SU-DHL-6 (cell line): ENCODE measurements at regions not wholly inside any gene's neighbourhood (a gene's known extent, or its start where the extent isn't known, plus 50 kb on each side); places are given as distances from the start of the nearest gene placed in this dataset.

Experiments
- H2AFZ ChIP-seq: fragments of 200-600 bp; sonication (generic); 2 replicates; pipeline ENCODE4 v1.6.1; 2014; ENCODE audit warnings: low read depth, mild to moderate bottlenecking, moderate library complexity, mixed read lengths, antibody characterized with exemption, low read length; ENCODE audit not compliant: severe bottlenecking
- H3F3A ChIP-seq: fragments of 200-600 bp; shearing (Covaris generic); 2 replicates; pipeline ENCODE4 v1.6.0; 2016; ENCODE audit warnings: antibody characterized with exemption, mild to moderate bottlenecking; ENCODE audit not compliant: insufficient read depth
- H3K27ac ChIP-seq: fragments of 200-600 bp; sonication (generic); 2 replicates; pipeline ENCODE4 v1.5.1; 2016; ENCODE audit warnings: low read depth, mild to moderate bottlenecking, low read length, moderate library complexity, mixed read lengths
- H3K27me3 ChIP-seq: fragments of 200-600 bp; sonication (generic), shearing (Covaris generic); 2 replicates; pipeline ENCODE4 v1.6.0; 2014; ENCODE audit warnings: mild to moderate bottlenecking, low read length
- H3K36me3 ChIP-seq: fragments of 200-600 bp; sonication (generic); 2 replicates; pipeline ENCODE4 v1.6.1; 2014; ENCODE audit warnings: mild to moderate bottlenecking, low read length, mixed read lengths
- H3K4me2 ChIP-seq: fragments of 300-600, 200-600 bp; shearing (Covaris generic), sonication (generic); 2 replicates; pipeline ENCODE4 v1.6.0; 2014; ENCODE audit warnings: low read length, low read depth, mild to moderate bottlenecking; ENCODE audit not compliant: poor library complexity, severe bottlenecking
- H3K4me3 ChIP-seq: fragments of 200-600 bp; sonication (generic); 2 replicates; pipeline ENCODE4 v1.5.1; 2014; ENCODE audit warnings: antibody characterized with exemption, low read length, mild to moderate bottlenecking, mixed read lengths; ENCODE audit not compliant: insufficient read depth, poor library complexity, severe bottlenecking
- H3K79me2 ChIP-seq: fragments of 200-600 bp; sonication (generic); 2 replicates; pipeline ENCODE4 v1.6.1; 2014; ENCODE audit warnings: mild to moderate bottlenecking, low read length, moderate library complexity; ENCODE audit not compliant: insufficient read depth
- H3K9ac ChIP-seq: fragments of 200-600 bp; sonication (generic); 2 replicates; pipeline ENCODE4 v1.7.0; 2014; ENCODE audit warnings: mild to moderate bottlenecking, low read length
- H3K9me2 ChIP-seq: fragments of 200-600 bp; sonication (generic); replicated peaks from 2 replicates; pipeline ENCODE4 v1.6.1; 2014; ENCODE audit warnings: low read length; ENCODE audit not compliant: insufficient read depth
- H3K9me3 ChIP-seq: fragments of 200-600 bp; sonication (generic); 2 replicates; pipeline ENCODE4 v1.6.1; 2014; ENCODE audit warnings: low read length, mixed read lengths; ENCODE audit not compliant: insufficient read depth
- H4K20me1 ChIP-seq: fragments of 200-600 bp; sonication (generic); 2 replicates; pipeline ENCODE4 v1.6.1; 2014; ENCODE audit warnings: low read depth, mild to moderate bottlenecking, antibody characterized with exemption, low read length, moderate library complexity, mixed read lengths
- EZH2phosphoT487 ChIP-seq: fragments of 200-600 bp; sonication (generic), shearing (Covaris generic); conservative IDR thresholded peaks from 2 replicates; pipeline ENCODE4 v1.6.1; 2018; ENCODE audit warnings: mild to moderate bottlenecking, antibody characterized with exemption, low read length, moderate library complexity, mixed read lengths
- TF ChIP-seq, protein P1 (sequence below): fragments of 200-600 bp; sonication (generic); IDR thresholded peaks from one replicate; pipeline ENCODE4 v1.5.1; 2017; ENCODE audit warnings: antibody characterized with exemption, mild to moderate bottlenecking, low read length, moderate library complexity; ENCODE audit not compliant: insufficient read depth, poor library complexity, severe bottlenecking

DNA sequence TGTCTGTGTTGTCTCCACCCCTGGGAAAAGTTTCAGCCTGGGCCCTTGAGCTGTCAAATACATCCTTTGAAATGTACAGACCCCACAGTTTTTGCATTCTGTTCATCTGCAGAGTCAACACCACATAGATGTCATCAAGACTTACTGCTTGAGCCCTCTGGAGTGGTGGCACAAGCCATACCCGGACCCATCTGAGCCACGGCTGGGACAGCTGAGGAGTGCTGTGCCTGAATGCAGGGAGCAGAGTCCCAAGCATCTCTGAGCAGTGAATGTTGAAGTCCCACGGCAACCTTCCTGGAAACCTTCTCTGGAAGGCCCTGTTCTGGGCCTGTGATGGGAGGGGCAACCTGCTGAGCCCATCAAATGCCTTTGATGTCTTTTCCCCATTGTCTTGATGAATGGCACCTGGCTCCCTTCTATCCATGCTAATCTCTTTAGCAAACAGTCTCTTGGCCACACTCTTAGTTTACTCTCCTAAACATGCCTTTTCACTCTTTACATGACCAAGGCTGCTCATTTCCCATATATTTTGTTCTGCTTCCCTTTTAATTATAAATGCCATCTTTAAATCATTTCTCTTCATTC is 92.5 kb downstream of the ATPSCKMT start:
- 0 out of 2 replicates have a peak, but pooled peaks cover 3% of the 10 kb centered on the region for H3K27me3 ChIP-seq
- H3K36me3 ChIP-seq, result no peaks in the 10 kb centered on the region
- H3K4me3 ChIP-seq, result no peak overlapping the region
- TF ChIP-seq EZH2phosphoT487, result no peak
- TF ChIP-seq, protein P1, sequence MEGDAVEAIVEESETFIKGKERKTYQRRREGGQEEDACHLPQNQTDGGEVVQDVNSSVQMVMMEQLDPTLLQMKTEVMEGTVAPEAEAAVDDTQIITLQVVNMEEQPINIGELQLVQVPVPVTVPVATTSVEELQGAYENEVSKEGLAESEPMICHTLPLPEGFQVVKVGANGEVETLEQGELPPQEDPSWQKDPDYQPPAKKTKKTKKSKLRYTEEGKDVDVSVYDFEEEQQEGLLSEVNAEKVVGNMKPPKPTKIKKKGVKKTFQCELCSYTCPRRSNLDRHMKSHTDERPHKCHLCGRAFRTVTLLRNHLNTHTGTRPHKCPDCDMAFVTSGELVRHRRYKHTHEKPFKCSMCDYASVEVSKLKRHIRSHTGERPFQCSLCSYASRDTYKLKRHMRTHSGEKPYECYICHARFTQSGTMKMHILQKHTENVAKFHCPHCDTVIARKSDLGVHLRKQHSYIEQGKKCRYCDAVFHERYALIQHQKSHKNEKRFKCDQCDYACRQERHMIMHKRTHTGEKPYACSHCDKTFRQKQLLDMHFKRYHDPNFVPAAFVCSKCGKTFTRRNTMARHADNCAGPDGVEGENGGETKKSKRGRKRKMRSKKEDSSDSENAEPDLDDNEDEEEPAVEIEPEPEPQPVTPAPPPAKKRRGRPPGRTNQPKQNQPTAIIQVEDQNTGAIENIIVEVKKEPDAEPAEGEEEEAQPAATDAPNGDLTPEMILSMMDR, result no peak
- H3K9ac ChIP-seq, result no peak overlapping the region
- no peaks in the 10 kb centered on the region for H4K20me1 ChIP-seq
- H3F3A ChIP-seq, result no peaks in the 10 kb centered on the region
- no peak overlapping the region for H3K4me2 ChIP-seq
- H2AFZ ChIP-seq, result no peak overlapping the region
- H3K79me2 ChIP-seq, result no peaks in the 10 kb centered on the region
- H3K9me3 ChIP-seq, result no peaks in the 10 kb centered on the region
- no peak overlapping the region for H3K27ac ChIP-seq
- H3K9me2 ChIP-seq, result no peaks in the 10 kb centered on the region

- Histone ChIP-seq H3K36me3 (no peaks in the 10 kb centered on the region), H3K4me2 (no peak overlapping the region), H3K79me2 (no peaks in the 10 kb centered on the region), H3K27me3 (no peaks in the 10 kb centered on the region), H4K20me1 (no peaks in the 10 kb centered on the region), H3K9me3 (no peaks in the 10 kb centered on the region), H2AFZ (no peak overlapping the region), H3F3A (no peaks in the 10 kb centered on the region), H3K9me2 (no peaks in the 10 kb centered on the region), H3K4me3 (no peak overlapping the region), H3K9ac (no peak overlapping the region), H3K27ac (no peak overlapping the region)
- TF ChIP-seq, protein P1, result no peak
- TF ChIP-seq EZH2phosphoT487, result no peak
Observed at GRCh38 chr5:10155897-10156667, 93.6 kb downstream of the ATPSCKMT start.

- H3K27ac ChIP-seq, result no peak overlapping the region
- H3K9me2 ChIP-seq, result no peaks in the 10 kb centered on the region
- H3K4me3 ChIP-seq, result no peak overlapping the region
- H3K36me3 ChIP-seq, result no peaks in the 10 kb centered on the region
- H2AFZ ChIP-seq, result no peak overlapping the region
- H3K79me2 ChIP-seq, result no peaks in the 10 kb centered on the region
- no peaks in the 10 kb centered on the region for H3K9me3 ChIP-seq
- no peaks in the 10 kb centered on the region for H3F3A ChIP-seq
- no peak for TF ChIP-seq EZH2phosphoT487
- TF ChIP-seq, protein P1, result no peak
- H3K4me2 ChIP-seq, result no peak overlapping the region
- H3K9ac ChIP-seq, result no peak overlapping the region
- H4K20me1 ChIP-seq, result no peaks in the 10 kb centered on the region
- no peaks in the 10 kb centered on the region for H3K27me3 ChIP-seq
Observed at GRCh38 chr5:10153808-10154537, 95.7 kb downstream of the ATPSCKMT start.
